LHCN-M2 (cell line): ENCODE measurements at regions not wholly inside any gene's neighbourhood (a gene's known extent, or its start where the extent isn't known, plus 50 kb on each side); places are given as distances from the start of the nearest gene placed in this dataset.

ENCODE experiments used
- DNase-seq: peaks from one replicate; pipeline ENCODE4 v3.0.0-alpha.2; 2012; ENCODE audit warnings: low read depth

- no peak for DNase-seq
These were observed 249.1 kb downstream of the COL12A1 start for GRCh38 chr6:74956559-74957428.

GRCh38 chr6:74953708-74954107 is 252.1 kb downstream of the COL12A1 start:
- no peak for DNase-seq

GRCh38 chr6:74946961-74947360 is 258.9 kb downstream of the COL12A1 start:
- peak; percentile 46 for DNase-seq

- no peak for DNase-seq
These were observed 263.7 kb downstream of the COL12A1 start for GRCh38 chr6:74942130-74942529.

GRCh38 chr6:74941424-74941823 is 264.4 kb downstream of the COL12A1 start:
- DNase-seq, result no peak

GRCh38 chr6:74939721-74940620 is 265.9 kb downstream of the COL12A1 start:
- DNase-seq, result no peak

- DNase-seq, result peak; percentile 44
These were observed 266.6 kb downstream of the COL12A1 start for GRCh38 chr6:74939151-74939708.

GRCh38 chr6:74937936-74938335 is 267.9 kb downstream of the COL12A1 start:
- no peak for DNase-seq

GRCh38 chr6:74936886-74937285 is 269.0 kb downstream of the COL12A1 start:
- DNase-seq, result peak; percentile 66

- DNase-seq, result no peak
These were observed 273.5 kb downstream of the COL12A1 start for GRCh38 chr6:74932232-74932888.

GRCh38 chr6:74931558-74931957 is 274.3 kb downstream of the COL12A1 start:
- peak; percentile 85 for DNase-seq

- no peak for DNase-seq
These were observed 277.6 kb downstream of the COL12A1 start for GRCh38 chr6:74928203-74928602.

- no peak for DNase-seq
These were observed 278.6 kb downstream of the COL12A1 start for GRCh38 chr6:74927299-74927698.

GRCh38 chr6:74925683-74926082 is 280.2 kb downstream of the COL12A1 start:
- no peak for DNase-seq

GRCh38 chr6:74914888-74915287 is 291.0 kb downstream of the COL12A1 start:
- no peak for DNase-seq

- DNase-seq, result no peak
These were observed 293.6 kb downstream of the COL12A1 start for GRCh38 chr6:74912234-74912633.

- no peak for DNase-seq
These were observed 303.0 kb downstream of the COL12A1 start for GRCh38 chr6:74902846-74903245.

GRCh38 chr6:74902089-74902488 is 303.8 kb downstream of the COL12A1 start:
- no peak for DNase-seq

GRCh38 chr6:74901576-74901975 is 304.3 kb downstream of the COL12A1 start:
- no peak for DNase-seq

GRCh38 chr6:74899416-74899815 is 306.4 kb downstream of the COL12A1 start:
- DNase-seq, result peak; percentile 56

GRCh38 chr6:74892091-74892490 is 313.8 kb downstream of the COL12A1 start:
- no peak for DNase-seq
